ENCODE measurements at regions not wholly inside any gene's neighbourhood (a gene's known extent, or its start where the extent isn't known, plus 50 kb on each side); places are given as distances from the start of the nearest gene placed in this dataset.

GRCh38 chr6:63099772-63100459 is 111.4 kb upstream of the FKBP1C start:
- Histone ChIP-seq H3K27me3 (no peaks in the 10 kb centered on the region), H3K9ac (ENCODE audit: low read depth in 2 of 2, low read length in 2 of 2) (no peak overlapping the region), H3K9me3 (no peaks in the 10 kb centered on the region), H3K36me3 (no peaks in the 10 kb centered on the region), H3K4me3 (no peak overlapping the region), H3K4me1 (no peaks in the 10 kb centered on the region), H3K27ac (no peak overlapping the region)
- no peak for DNase-seq
- intact Hi-C loops (cut with DNase I) = no loop called here
- TF ChIP-seq, protein P1, sequence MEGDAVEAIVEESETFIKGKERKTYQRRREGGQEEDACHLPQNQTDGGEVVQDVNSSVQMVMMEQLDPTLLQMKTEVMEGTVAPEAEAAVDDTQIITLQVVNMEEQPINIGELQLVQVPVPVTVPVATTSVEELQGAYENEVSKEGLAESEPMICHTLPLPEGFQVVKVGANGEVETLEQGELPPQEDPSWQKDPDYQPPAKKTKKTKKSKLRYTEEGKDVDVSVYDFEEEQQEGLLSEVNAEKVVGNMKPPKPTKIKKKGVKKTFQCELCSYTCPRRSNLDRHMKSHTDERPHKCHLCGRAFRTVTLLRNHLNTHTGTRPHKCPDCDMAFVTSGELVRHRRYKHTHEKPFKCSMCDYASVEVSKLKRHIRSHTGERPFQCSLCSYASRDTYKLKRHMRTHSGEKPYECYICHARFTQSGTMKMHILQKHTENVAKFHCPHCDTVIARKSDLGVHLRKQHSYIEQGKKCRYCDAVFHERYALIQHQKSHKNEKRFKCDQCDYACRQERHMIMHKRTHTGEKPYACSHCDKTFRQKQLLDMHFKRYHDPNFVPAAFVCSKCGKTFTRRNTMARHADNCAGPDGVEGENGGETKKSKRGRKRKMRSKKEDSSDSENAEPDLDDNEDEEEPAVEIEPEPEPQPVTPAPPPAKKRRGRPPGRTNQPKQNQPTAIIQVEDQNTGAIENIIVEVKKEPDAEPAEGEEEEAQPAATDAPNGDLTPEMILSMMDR (IDR thresholded peaks at IDR 0.05) = no peak

DNA sequence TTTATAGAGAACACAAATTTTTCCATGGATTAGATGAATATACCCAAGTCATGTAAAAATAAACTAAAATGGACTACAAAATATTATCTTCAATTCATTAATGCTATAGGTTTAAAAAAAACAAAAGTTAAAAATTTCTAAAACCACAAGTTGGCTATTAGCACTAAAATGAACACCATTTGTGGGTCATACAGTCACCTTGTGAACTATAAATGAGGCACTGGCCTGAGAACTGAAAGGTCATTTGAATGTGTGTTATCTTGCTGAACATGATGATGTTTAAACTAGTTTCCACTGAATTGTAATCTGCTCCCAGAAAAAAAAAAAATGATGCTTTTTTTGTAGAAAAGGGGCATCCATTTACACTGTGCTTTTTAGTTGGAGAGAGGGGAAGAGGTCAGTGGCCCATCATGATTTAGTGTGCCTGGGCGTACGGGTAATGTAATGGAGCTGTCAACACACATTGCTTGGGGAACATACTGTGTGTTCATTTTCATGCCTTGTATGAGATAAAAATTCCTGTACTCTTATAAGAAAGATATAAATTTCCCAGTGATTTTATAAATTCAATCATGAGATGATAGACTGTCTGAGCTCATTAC is 96.6 kb upstream of the FKBP1C start:
- TF ChIP-seq, protein P1 (IDR thresholded peaks at IDR 0.05) = no peak
- intact Hi-C loops (cut with DNase I) = no loop called here

GRCh38 chr6:63121166-63121565 is 90.1 kb upstream of the FKBP1C start:
- no peak overlapping the region for H3K9ac ChIP-seq (ENCODE audit: low read depth in 2 of 2, low read length in 2 of 2)
- no peak overlapping the region for H3K4me3 ChIP-seq
- no peaks in the 10 kb centered on the region for H3K27me3 ChIP-seq
- H3K4me1 ChIP-seq = no peaks in the 10 kb centered on the region
- no peaks in the 10 kb centered on the region for H3K36me3 ChIP-seq
- TF ChIP-seq, protein P1 (IDR thresholded peaks at IDR 0.05) = no peak
- no peak for DNase-seq
- intact Hi-C loops (cut with DNase I) = no loop called here
- no peaks in the 10 kb centered on the region for H3K9me3 ChIP-seq
- no peak overlapping the region for H3K27ac ChIP-seq

More for the DNA sequence above, 96.6 kb upstream of the FKBP1C start:
- Histone ChIP-seq H3K27me3 (no peaks in the 10 kb centered on the region), H3K4me1 (no peaks in the 10 kb centered on the region), H3K27ac (no peak overlapping the region), H3K4me3 (no peak overlapping the region), H3K9me3 (no peaks in the 10 kb centered on the region), H3K9ac (ENCODE audit: low read depth in 2 of 2, low read length in 2 of 2) (no peak overlapping the region), H3K36me3 (no peaks in the 10 kb centered on the region)
- no peak for DNase-seq

DNA sequence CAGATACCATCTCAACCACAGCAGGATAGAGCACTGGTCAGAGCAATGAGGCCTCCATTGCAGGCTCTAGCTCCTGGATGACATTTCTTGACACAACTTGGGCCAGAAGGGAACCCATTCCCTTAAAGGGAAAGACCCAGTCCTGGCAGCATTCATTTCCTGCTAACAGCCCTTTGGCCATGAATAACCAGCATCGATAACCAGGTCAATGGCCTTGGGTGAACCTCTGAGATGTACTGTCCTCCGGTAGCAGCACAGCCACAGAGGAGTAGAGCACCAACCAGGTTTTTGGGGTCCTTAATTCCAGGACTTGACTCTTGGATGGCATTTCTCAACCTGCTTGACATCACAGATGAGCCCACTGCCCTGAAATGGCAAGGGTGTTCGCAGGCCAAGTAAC is 71.2 kb upstream of the FKBP1C start:
- intact Hi-C loops (cut with DNase I) = no loop called here
- DNase-seq = no peak
- Histone ChIP-seq H3K9ac (ENCODE audit: low read depth in 2 of 2, low read length in 2 of 2) (no peak overlapping the region), H3K36me3 (no peaks in the 10 kb centered on the region), H3K4me3 (no peak overlapping the region), H3K4me1 (no peaks in the 10 kb centered on the region), H3K9me3 (no peaks in the 10 kb centered on the region), H3K27ac (no peak overlapping the region), H3K27me3 (no peaks in the 10 kb centered on the region)
- TF ChIP-seq, protein P1 (IDR thresholded peaks at IDR 0.05) = no peak

DNA sequence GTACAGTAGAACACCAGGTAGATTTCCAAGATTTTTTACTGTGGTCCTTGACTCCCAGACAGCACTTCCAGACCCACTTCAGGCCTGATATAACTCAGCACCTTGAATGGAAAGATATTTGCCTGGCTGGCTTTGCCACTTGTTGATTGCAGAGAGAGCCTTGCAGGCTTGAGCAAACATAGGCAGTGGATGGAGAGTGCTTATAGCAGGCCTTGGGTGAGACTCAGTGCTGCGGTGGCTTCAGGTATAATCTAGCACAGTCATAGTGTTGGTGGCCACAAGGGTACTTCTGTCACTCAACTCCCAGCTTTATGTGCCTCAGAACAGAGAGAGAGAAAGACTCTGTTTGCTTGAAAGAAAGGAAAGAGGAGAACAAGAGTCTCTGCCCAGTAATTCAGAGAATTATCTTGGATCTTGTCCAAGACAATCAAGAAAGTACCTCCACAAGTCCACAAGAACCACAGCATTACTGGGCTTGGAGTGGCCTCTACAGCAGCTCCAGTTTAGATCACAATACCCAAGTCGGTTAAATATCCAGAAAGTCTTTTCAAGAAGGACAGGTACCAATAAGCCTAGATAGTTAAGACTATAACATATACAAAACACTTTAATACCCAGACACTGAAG is 70.5 kb upstream of the FKBP1C start:
- Histone ChIP-seq H3K9ac (ENCODE audit: low read depth in 2 of 2, low read length in 2 of 2) (no peak overlapping the region), H3K4me3 (no peak overlapping the region), H3K9me3 (no peaks in the 10 kb centered on the region), H3K4me1 (no peaks in the 10 kb centered on the region), H3K27me3 (no peaks in the 10 kb centered on the region), H3K27ac (no peak overlapping the region), H3K36me3 (no peaks in the 10 kb centered on the region)
- TF ChIP-seq, protein P1 (IDR thresholded peaks at IDR 0.05) = no peak
- DNase-seq = no peak
- intact Hi-C loops (cut with DNase I) = no loop called here

All from colonic mucosa (tissue), 4 donors.